Neural progenitor cell (in vitro differentiated cells): ENCODE measurements at regions not wholly inside any gene's neighbourhood (a gene's known extent, or its start where the extent isn't known, plus 50 kb on each side); places are given as distances from the start of the nearest gene placed in this dataset.

ENCODE experiments used
- DNase-seq: peaks from one replicate; pipeline ENCODE4 v3.0.0-alpha.2; 2016; ENCODE audit warnings: low spot score
- H2AFZ ChIP-seq: fragments of 200-600 bp; sonication (generic); replicated peaks from 2 replicates; pipeline ENCODE4 v1.6.1; 2016; ENCODE audit warnings: antibody characterized with exemption
- H3F3A ChIP-seq: fragments of 200-600 bp; sonication (generic); 2 replicates; pipeline ENCODE4 v1.6.1; 2016; ENCODE audit warnings: antibody characterized with exemption, low read depth
- H3K27ac ChIP-seq: fragments of 200-600 bp; sonication (generic); 2 replicates; pipeline ENCODE4 v1.5.1; 2016; ENCODE audit warnings: mild to moderate bottlenecking
- H3K27me3 ChIP-seq: fragments of 200-600 bp; sonication (generic); 2 replicates; pipeline ENCODE4 v1.6.1; 2016; ENCODE audit warnings: mild to moderate bottlenecking, moderate library complexity
- H3K36me3 ChIP-seq: fragments of 200-600 bp; sonication (generic); 2 replicates; pipeline ENCODE4 v1.5.1; 2016
- H3K4me1 ChIP-seq: fragments of 200-600 bp; sonication (generic); 2 replicates; pipeline ENCODE4 v1.6.1; 2016; ENCODE audit warnings: mixed run types
- H3K4me2 ChIP-seq: fragments of 200-600 bp; sonication (generic); 2 replicates; pipeline ENCODE4 v1.6.1; 2016
- H3K4me3 ChIP-seq: fragments of 200-600 bp; sonication (generic); 2 replicates; pipeline ENCODE4 v1.5.1; 2016
- H3K79me2 ChIP-seq: fragments of 200-600 bp; sonication (generic); 2 replicates; pipeline ENCODE4 v1.6.1; 2016; ENCODE audit warnings: low read depth
- H3K9ac ChIP-seq: fragments of 200-600 bp; sonication (generic); 2 replicates; pipeline ENCODE4 v1.6.1; 2016
- H3K9me3 ChIP-seq: fragments of 200-600 bp; sonication (generic); 2 replicates; pipeline ENCODE4 v1.5.1; 2016; ENCODE audit warnings: low read depth
- H4K20me1 ChIP-seq: fragments of 200-600 bp; sonication (generic); 2 replicates; pipeline ENCODE4 v1.6.1; 2016; ENCODE audit warnings: low read depth
- H3K27ac Mint-ChIP-seq: 3 replicates; pipeline ENCODE4 v1.8.0; 2021; ENCODE audit warnings: mixed read lengths
- H3K27me3 Mint-ChIP-seq: 2 replicates; pipeline ENCODE4 v1.8.0; 2022; ENCODE audit warnings: low read depth, mild to moderate bottlenecking, inconsistent platforms, moderate library complexity, mixed read lengths; ENCODE audit not compliant: insufficient read depth
- H3K36me3 Mint-ChIP-seq: 3 replicates; pipeline ENCODE4 v1.8.0; 2021; ENCODE audit warnings: mixed read lengths
- H3K4me1 Mint-ChIP-seq: 3 replicates; pipeline ENCODE4 v1.8.0; 2021; ENCODE audit warnings: mixed read lengths
- H3K4me3 Mint-ChIP-seq: 3 replicates; pipeline ENCODE4 v1.8.0; 2021; ENCODE audit warnings: mild to moderate bottlenecking, moderate library complexity, mixed read lengths
- H3K9me3 Mint-ChIP-seq: 3 replicates; pipeline ENCODE4 v1.8.0; 2020; ENCODE audit warnings: mixed read lengths
- EZH2 ChIP-seq: fragments of 200-600 bp; sonication (generic); IDR thresholded peaks from 2 replicates; pipeline ENCODE4 v1.6.1; 2017; ENCODE audit warnings: antibody characterized with exemption, mild to moderate bottlenecking, moderate library complexity
- EZH2phosphoT487 ChIP-seq: fragments of 200-600 bp; sonication (generic); IDR thresholded peaks from 2 replicates; pipeline ENCODE4 v1.6.1; 2017; ENCODE audit warnings: antibody characterized with exemption
- TF ChIP-seq, protein P1 (sequence below): fragments of 200-600 bp; sonication (generic); IDR thresholded peaks from 2 replicates; pipeline ENCODE4 v1.5.1; 2017; ENCODE audit warnings: antibody characterized with exemption, mild to moderate bottlenecking

DNA sequence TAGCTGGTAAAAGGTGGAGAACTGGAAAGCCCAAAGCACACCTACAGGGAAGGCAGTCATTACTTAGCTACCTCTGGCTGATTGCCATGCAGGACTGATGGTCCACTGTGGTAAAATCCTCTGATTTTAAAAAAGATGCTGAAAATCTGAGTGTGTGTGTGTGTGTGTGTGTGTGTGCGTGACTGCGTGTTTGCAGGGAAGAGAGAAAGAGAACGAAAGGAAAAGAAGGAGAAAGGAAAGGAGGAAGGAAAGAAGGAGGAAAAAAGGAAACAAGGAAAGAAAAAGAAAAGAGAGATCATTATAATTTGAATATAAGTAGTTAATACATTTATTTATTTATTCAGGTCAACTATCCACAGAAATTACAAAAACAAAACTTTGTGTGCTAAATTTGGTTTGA lies 488.7 kb upstream of the KCNMB2 start:
- no peaks in the 10 kb centered on the region for H3K36me3 ChIP-seq
- no peak for DNase-seq
- H3F3A ChIP-seq = no peaks in the 10 kb centered on the region
- Mint-ChIP-seq H3K4me1 (no peaks in the 10 kb centered on the region), H3K36me3 (no peaks in the 10 kb centered on the region), H3K9me3 (no peaks in the 10 kb centered on the region), H3K4me3 (no peak overlapping the region), H3K27ac (no peak overlapping the region), H3K27me3 (no peaks in the 10 kb centered on the region)
- no peak overlapping the region for H3K27ac ChIP-seq
- no peaks in the 10 kb centered on the region for H3K27me3 ChIP-seq
- no peaks in the 10 kb centered on the region for H3K79me2 ChIP-seq
- no peaks in the 10 kb centered on the region for H4K20me1 ChIP-seq
- TF ChIP-seq EZH2phosphoT487 (no peak), EZH2 (no peak)
- TF ChIP-seq, protein P1, sequence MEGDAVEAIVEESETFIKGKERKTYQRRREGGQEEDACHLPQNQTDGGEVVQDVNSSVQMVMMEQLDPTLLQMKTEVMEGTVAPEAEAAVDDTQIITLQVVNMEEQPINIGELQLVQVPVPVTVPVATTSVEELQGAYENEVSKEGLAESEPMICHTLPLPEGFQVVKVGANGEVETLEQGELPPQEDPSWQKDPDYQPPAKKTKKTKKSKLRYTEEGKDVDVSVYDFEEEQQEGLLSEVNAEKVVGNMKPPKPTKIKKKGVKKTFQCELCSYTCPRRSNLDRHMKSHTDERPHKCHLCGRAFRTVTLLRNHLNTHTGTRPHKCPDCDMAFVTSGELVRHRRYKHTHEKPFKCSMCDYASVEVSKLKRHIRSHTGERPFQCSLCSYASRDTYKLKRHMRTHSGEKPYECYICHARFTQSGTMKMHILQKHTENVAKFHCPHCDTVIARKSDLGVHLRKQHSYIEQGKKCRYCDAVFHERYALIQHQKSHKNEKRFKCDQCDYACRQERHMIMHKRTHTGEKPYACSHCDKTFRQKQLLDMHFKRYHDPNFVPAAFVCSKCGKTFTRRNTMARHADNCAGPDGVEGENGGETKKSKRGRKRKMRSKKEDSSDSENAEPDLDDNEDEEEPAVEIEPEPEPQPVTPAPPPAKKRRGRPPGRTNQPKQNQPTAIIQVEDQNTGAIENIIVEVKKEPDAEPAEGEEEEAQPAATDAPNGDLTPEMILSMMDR = no peak
- H2AFZ ChIP-seq = no peak overlapping the region
- no peaks in the 10 kb centered on the region for H3K9me3 ChIP-seq
- H3K4me1 ChIP-seq = no peaks in the 10 kb centered on the region
- no peak overlapping the region for H3K9ac ChIP-seq
- H3K4me2 ChIP-seq = no peak overlapping the region
- H3K4me3 ChIP-seq = no peak overlapping the region

DNA sequence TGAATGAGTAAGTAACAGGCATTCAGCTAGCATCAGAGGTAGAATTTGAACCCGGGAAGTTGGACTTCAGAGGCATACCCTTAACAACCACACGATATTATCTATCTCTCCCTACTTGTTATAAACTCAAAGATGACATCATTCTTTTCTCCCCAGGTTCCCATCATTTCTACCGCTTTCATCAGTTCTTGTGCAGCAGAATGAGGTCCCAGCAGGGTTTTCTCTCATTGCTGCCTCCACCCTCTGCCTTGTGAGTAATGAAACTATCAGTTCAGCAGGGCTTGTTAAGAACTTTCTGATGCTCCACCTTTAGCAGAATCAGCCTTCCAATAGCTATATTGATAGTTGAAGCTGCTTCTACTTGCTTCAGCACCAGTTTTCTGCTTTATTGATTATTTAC lies 487.5 kb upstream of the KCNMB2 start:
- Mint-ChIP-seq H3K4me3 (no peak overlapping the region), H3K9me3 (no peaks in the 10 kb centered on the region), H3K27ac (no peak overlapping the region), H3K36me3 (no peaks in the 10 kb centered on the region), H3K4me1 (no peaks in the 10 kb centered on the region), H3K27me3 (no peaks in the 10 kb centered on the region)
- no peak overlapping the region for H3K9ac ChIP-seq
- no peaks in the 10 kb centered on the region for H3F3A ChIP-seq
- no peak overlapping the region for H3K4me2 ChIP-seq
- H3K4me3 ChIP-seq = no peak overlapping the region
- no peaks in the 10 kb centered on the region for H3K4me1 ChIP-seq
- no peaks in the 10 kb centered on the region for H3K36me3 ChIP-seq
- H3K9me3 ChIP-seq = no peaks in the 10 kb centered on the region
- DNase-seq = no peak
- H3K79me2 ChIP-seq = no peaks in the 10 kb centered on the region
- peak overlapping the region; percentile 80 for H2AFZ ChIP-seq
- TF ChIP-seq, protein P1 = no peak
- no peak for TF ChIP-seq EZH2phosphoT487
- TF ChIP-seq EZH2 = no peak
- no peaks in the 10 kb centered on the region for H3K27me3 ChIP-seq
- H4K20me1 ChIP-seq = no peaks in the 10 kb centered on the region
- no peak overlapping the region for H3K27ac ChIP-seq

DNA sequence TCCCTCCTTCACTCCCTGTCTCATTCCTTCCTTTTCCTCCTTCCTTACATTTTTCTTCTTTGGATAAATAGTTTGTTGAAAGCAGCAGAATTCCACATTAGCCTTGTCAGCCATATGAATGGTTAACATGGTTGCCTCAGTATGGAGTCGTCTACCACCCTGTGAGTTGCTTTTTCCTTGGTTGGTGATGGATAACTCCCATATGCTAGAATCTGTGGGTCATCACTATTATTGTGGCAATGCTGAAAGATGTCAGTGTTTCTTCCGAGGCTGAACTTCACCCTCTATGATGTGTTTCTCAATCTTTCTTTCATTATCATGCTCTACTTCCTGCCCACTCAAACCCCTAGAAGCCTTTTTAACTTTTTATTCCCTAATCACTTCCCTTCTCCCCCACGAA lies 481.8 kb upstream of the KCNMB2 start:
- no peak for TF ChIP-seq EZH2phosphoT487
- no peak for TF ChIP-seq EZH2
- TF ChIP-seq, protein P1 = no peak
- Mint-ChIP-seq H3K4me1 (peaks cover 7% of the 10 kb centered on the region), H3K4me3 (no peak overlapping the region), H3K27ac (peak overlapping the region; percentile 3), H3K36me3 (no peaks in the 10 kb centered on the region), H3K9me3 (no peaks in the 10 kb centered on the region), H3K27me3 (no peaks in the 10 kb centered on the region)
- no peak overlapping the region for H3K4me3 ChIP-seq
- DNase-seq = no peak
- H3K79me2 ChIP-seq = no peaks in the 10 kb centered on the region
- no peak overlapping the region for H3K9ac ChIP-seq
- H3K27ac ChIP-seq = no peak overlapping the region
- H3K4me2 ChIP-seq = no peak overlapping the region
- H2AFZ ChIP-seq = no peak overlapping the region
- H3K36me3 ChIP-seq = no peaks in the 10 kb centered on the region
- H3K27me3 ChIP-seq = no peaks in the 10 kb centered on the region
- no peaks in the 10 kb centered on the region for H3K4me1 ChIP-seq
- no peaks in the 10 kb centered on the region for H4K20me1 ChIP-seq
- H3K9me3 ChIP-seq = no peaks in the 10 kb centered on the region
- no peaks in the 10 kb centered on the region for H3F3A ChIP-seq

DNA sequence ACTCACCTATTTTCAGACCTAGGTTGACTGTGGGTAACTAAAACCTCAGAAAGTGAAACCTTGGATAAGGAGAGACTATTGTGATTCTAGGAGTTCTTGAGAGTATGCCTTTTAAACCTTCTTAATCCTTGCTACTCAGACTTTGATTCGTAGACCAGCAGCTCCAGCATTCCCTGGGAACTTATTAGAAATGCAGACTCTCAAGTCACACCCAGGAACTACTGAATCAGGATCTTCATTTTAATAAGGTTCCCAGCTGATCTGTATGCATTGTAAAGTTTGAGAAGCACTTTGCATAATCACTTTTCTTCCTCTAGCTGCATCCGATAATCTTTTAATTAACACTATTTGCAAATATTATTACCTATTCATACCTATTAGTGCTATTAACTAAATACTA lies 480.3 kb upstream of the KCNMB2 start:
- TF ChIP-seq, protein P1 = no peak
- TF ChIP-seq EZH2 (no peak), EZH2phosphoT487 (no peak)
- H3K4me1 Mint-ChIP-seq = peaks cover 7% of the 10 kb centered on the region
- no peak for DNase-seq
- peak overlapping the region; percentile 15 for H3K27ac Mint-ChIP-seq
- Histone ChIP-seq H3K4me3 (no peak overlapping the region), H3K9ac (no peak overlapping the region), H3K4me2 (no peak overlapping the region), H3K9me3 (no peaks in the 10 kb centered on the region), H3K79me2 (no peaks in the 10 kb centered on the region), H3F3A (no peaks in the 10 kb centered on the region), H3K36me3 (no peaks in the 10 kb centered on the region), H2AFZ (no peak overlapping the region), H3K27ac (no peak overlapping the region), H3K4me1 (no peaks in the 10 kb centered on the region), H3K27me3 (no peaks in the 10 kb centered on the region), H4K20me1 (no peaks in the 10 kb centered on the region)
- no peak overlapping the region for H3K4me3 Mint-ChIP-seq
- H3K9me3 Mint-ChIP-seq = no peaks in the 10 kb centered on the region
- no peaks in the 10 kb centered on the region for H3K36me3 Mint-ChIP-seq
- no peaks in the 10 kb centered on the region for H3K27me3 Mint-ChIP-seq
